ENCODE measurements at regions not wholly inside any gene's neighbourhood (a gene's known extent, or its start where the extent isn't known, plus 50 kb on each side); places are given as distances from the start of the nearest gene placed in this dataset.
A peak's percentile ranks its signal among the peaks of the same experiment; 100 is the strongest.
"Not testable (repeated sequence)": the region's sequence is repeated elsewhere in the genome, so short reads cannot be mapped to it uniquely, and the experiment has no call there.

DNA sequence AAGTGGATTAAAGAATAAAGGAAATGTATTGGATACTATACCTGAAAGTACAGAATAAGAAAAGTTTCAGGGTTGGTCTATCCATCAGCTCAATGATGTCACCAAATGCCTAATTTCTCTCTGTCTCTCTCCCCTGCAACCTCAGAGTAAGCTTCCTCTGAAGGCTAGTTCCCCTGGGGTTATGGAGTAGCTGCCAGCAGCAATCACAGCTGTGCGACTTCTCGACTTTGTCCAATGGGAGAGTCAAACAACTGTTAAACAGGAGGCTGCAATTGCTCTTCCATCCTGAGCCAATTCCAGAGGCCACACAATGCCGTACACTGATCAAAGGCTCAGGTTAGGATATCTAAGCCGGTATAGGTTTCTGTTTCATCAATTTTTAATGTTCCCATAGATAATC, 95.3 kb upstream of the FANCL start:
- Histone ChIP-seq H3K27ac (no peak overlapping the region), H3K9me3 (peaks cover 0 to 3% (median 0%) of the 10 kb centered on the region in 11 donors), H3K27me3 (no peaks in the 10 kb centered on the region), H3K4me1 (no peaks in the 10 kb centered on the region), H3K4me3 (no peak overlapping the region), H3K36me3 (no peaks in the 10 kb centered on the region)
- WGBS, 2 donors = 53 to 60% methylated on average over 4 of the region's 4 CpGs
- ATAC-seq (peak in 1 of 8 donors; percentile 37), DNase-seq (peak in 1 of 2 donors; percentile 7)
- TF ChIP-seq, protein P1, sequence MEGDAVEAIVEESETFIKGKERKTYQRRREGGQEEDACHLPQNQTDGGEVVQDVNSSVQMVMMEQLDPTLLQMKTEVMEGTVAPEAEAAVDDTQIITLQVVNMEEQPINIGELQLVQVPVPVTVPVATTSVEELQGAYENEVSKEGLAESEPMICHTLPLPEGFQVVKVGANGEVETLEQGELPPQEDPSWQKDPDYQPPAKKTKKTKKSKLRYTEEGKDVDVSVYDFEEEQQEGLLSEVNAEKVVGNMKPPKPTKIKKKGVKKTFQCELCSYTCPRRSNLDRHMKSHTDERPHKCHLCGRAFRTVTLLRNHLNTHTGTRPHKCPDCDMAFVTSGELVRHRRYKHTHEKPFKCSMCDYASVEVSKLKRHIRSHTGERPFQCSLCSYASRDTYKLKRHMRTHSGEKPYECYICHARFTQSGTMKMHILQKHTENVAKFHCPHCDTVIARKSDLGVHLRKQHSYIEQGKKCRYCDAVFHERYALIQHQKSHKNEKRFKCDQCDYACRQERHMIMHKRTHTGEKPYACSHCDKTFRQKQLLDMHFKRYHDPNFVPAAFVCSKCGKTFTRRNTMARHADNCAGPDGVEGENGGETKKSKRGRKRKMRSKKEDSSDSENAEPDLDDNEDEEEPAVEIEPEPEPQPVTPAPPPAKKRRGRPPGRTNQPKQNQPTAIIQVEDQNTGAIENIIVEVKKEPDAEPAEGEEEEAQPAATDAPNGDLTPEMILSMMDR (IDR thresholded peaks at IDR 0.05) = no peak
- intact Hi-C loops (cut with DNase I) = no loop called here

GRCh38 chr2:58334414-58334813, 93.3 kb upstream of the FANCL start:
- ATAC-seq (no peak), DNase-seq (no peak)
- WGBS, 2 donors = 71 to 72% methylated on average over 5 of the region's 5 CpGs
- intact Hi-C loops (cut with DNase I) = no loop called here
- TF ChIP-seq, protein P1 (IDR thresholded peaks at IDR 0.05) = no peak
- Histone ChIP-seq H3K4me1 (no peaks in the 10 kb centered on the region), H3K27me3 (no peaks in the 10 kb centered on the region), H3K4me3 (no peak overlapping the region), H3K27ac (no peak overlapping the region), H3K9me3 (peaks cover 0 to 3% (median 0%) of the 10 kb centered on the region in 11 donors), H3K36me3 (no peaks in the 10 kb centered on the region)

- H3K4me3 ChIP-seq; H3K27me3 ChIP-seq; H3K27ac ChIP-seq; H3K9me3 ChIP-seq; H3K4me1 ChIP-seq; intact Hi-C loops (cut with DNase I); ATAC-seq; DNase-seq; H3K36me3 ChIP-seq: not testable (repeated sequence)
- WGBS, 2 donors = 86 to 89% methylated on average over 18 of the region's 18 CpGs
Observed at GRCh38 chr2:58325296-58325895, 84.3 kb upstream of the FANCL start.

DNA sequence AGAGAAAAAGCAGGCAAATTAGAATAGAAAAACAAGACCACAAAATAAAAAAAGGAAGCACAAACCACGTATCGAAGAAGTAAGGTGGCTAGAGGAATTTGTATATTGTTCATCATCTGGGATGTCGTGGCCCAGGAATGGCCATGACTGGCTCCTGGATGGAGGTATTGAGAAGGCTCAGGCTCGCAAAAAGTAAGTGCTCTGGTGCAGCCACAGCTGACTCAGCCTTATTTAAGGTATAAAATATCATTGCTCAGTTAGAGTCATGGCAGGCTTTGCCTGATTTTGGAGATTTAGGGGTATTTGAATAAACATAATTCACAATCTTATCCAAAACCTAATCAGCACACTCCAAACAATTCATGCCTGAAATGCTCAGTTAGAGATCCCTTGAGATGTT, 78.4 kb upstream of the FANCL start:
- no peaks in the 10 kb centered on the region for H3K27me3 ChIP-seq

DNA sequence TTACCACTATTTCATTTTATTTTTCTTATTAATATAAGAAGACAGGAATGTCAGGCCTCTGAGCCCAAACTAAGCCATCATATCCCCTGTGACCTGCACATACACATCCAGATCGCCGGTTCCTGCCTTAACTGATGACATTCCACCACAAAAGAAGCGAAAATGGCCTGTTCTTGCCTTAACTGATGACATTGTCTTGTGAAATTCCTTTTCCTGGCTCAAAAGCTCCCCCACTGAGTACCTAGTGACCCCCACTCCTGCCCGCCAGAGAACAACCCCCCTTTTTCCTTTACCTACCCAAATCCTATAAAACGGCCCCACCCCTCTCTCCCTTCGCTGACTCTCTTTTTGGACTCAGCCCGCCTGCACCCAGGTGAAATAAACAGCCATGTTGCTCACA, 77.8 kb upstream of the FANCL start:
- H3K36me3 ChIP-seq; H3K9me3 ChIP-seq; H3K4me1 ChIP-seq; intact Hi-C loops (cut with DNase I); DNase-seq; H3K27ac ChIP-seq; H3K4me3 ChIP-seq; ATAC-seq; H3K27me3 ChIP-seq: not testable (repeated sequence)
- 67 to 71% methylated on average over 7 of the region's 7 CpGs for WGBS, 2 donors

More for the DNA sequence above, 78.4 kb upstream of the FANCL start:
- no peak for ATAC-seq
- no peaks in the 10 kb centered on the region for H3K36me3 ChIP-seq
- H3K27ac ChIP-seq = no peak overlapping the region
- no peak overlapping the region for H3K4me3 ChIP-seq
- H3K4me1 ChIP-seq = no peaks in the 10 kb centered on the region
- no peaks in the 10 kb centered on the region for H3K9me3 ChIP-seq
- 70 to 80% methylated on average over 4 of the region's 4 CpGs for WGBS, 2 donors
- intact Hi-C loops (cut with DNase I) = no loop called here
- DNase-seq = no peak
- TF ChIP-seq, protein P1 (IDR thresholded peaks at IDR 0.05) = no peak

Measured in heart right ventricle (tissue), 16 donors.